ENCODE measurements at regions not wholly inside any gene's neighbourhood (a gene's known extent, or its start where the extent isn't known, plus 50 kb on each side); places are given as distances from the start of the nearest gene placed in this dataset.

- H3K9me2 ChIP-seq (ENCODE audit: insufficient read depth) = no peaks in the 10 kb centered on the region
- H3K4me1 ChIP-seq (ENCODE audit: control insufficient read depth in 1 of 2, insufficient read depth in 2 of 2, low read length in 2 of 2) = no peaks in the 10 kb centered on the region
- no peak overlapping the region for H3K9ac ChIP-seq (ENCODE audit: low read length)
- no peak for TF ChIP-seq RAD21 (IDR thresholded peaks at IDR 0.05; ENCODE audit: low read depth)
- TF ChIP-seq ELF1 (IDR thresholded peaks at IDR 0.05; ENCODE audit: borderline replicate concordance, low read depth) = no peak
- TF ChIP-seq TCF7L2 (IDR thresholded peaks at IDR 0.05; ENCODE audit: borderline replicate concordance, extremely low read depth, insufficient read depth, insufficient read length) = no peak
- TF ChIP-seq ZFX (IDR thresholded peaks at IDR 0.05) = no peak
- no peak for TF ChIP-seq CTCF (IDR thresholded peaks at IDR 0.05 in 2 of 3, conservative IDR thresholded peaks at IDR 0.05 in 1 of 3; ENCODE audit: borderline replicate concordance in 1 of 3, insufficient read depth in 1 of 3, low read depth in 2 of 3, low read length in 2 of 3)
- TF ChIP-seq ATF3 (IDR thresholded peaks at IDR 0.05) = no peak
- H3K4me2 ChIP-seq (ENCODE audit: low read length) = no peak overlapping the region
- no peak for DNase-seq (ENCODE audit: low read depth, low spot score)
- ChIA-PET CTCF (no interaction called here), RAD21 (ENCODE audit: low non-redundant PET in 1 of 2, low total read pairs in 2 of 2, uncharacterized antibody in 2 of 2, unreplicated experiment in 2 of 2) (no interaction called here), POLR2A (no interaction called here)
- H3K27me3 ChIP-seq (ENCODE audit: insufficient read depth, low read length) = no peaks in the 10 kb centered on the region
- H3K27ac ChIP-seq (ENCODE audit: low read depth, low read length) = no peak overlapping the region
- H2AFZ ChIP-seq (ENCODE audit: low read depth, low read length, poor library complexity, severe bottlenecking) = no peak overlapping the region
- BruUV-seq (replicated peaks) = no TSS peak
- no peaks in the 10 kb centered on the region for H3K79me2 ChIP-seq (ENCODE audit: insufficient read depth, low read length)
- no peak for ATAC-seq
- no peaks in the 10 kb centered on the region for H4K20me1 ChIP-seq (ENCODE audit: insufficient read depth)
- H3K4me3 ChIP-seq (replicated peaks in 1 of 2; ENCODE audit: low read depth in 1 of 2, low read length in 2 of 2) = no peak overlapping the region
- intact Hi-C loops (cut with micrococcal nuclease) = no loop called here
- no peaks in the 10 kb centered on the region for H3K9me3 ChIP-seq (ENCODE audit: control insufficient read depth in 1 of 2, insufficient read depth in 1 of 2, low read depth in 1 of 2, low read length in 2 of 2)
- no peaks in the 10 kb centered on the region for H3K36me3 ChIP-seq (ENCODE audit: control insufficient read depth in 1 of 2, insufficient read depth in 2 of 2, low read length in 2 of 2)
These were observed 54.5 kb upstream of the HNRNPA0 start for GRCh38 chr5:137808503-137809135.
